ENCODE measurements at regions not wholly inside any gene's neighbourhood (a gene's known extent, or its start where the extent isn't known, plus 50 kb on each side); places are given as distances from the start of the nearest gene placed in this dataset.

GRCh38 chr12:88947486-88948043, 367.3 kb upstream of the KITLG start:
- H4K20me1 ChIP-seq (ENCODE audit: insufficient read depth), result no peaks in the 10 kb centered on the region
- peaks cover 5% of the 10 kb centered on the region; the same call in 1 of the 2 replicates for H3K9me3 ChIP-seq (ENCODE audit: insufficient read depth, low read depth)
- peaks cover 6% of the 10 kb centered on the region; the same call in 1 of the 2 replicates for H3K4me1 ChIP-seq (replicated peaks; ENCODE audit: insufficient read depth)
- no peaks in the 10 kb centered on the region for H3K9me2 ChIP-seq (ENCODE audit: insufficient read depth)
- H3K27me3 ChIP-seq (ENCODE audit: insufficient read depth, low read depth), result no peaks in the 10 kb centered on the region
- no TSS peak for BruUV-seq (replicated peaks)
- TF ChIP-seq CTCF (conservative IDR thresholded peaks at IDR 0.05) (no peak; the same call in 1 of the 2 replicates), EZH2 (IDR thresholded peaks at IDR 0.05; ENCODE audit: low read depth) (no peak)
- no peak overlapping the region for H3K4me3 ChIP-seq
- POLR2A ChIA-PET (ENCODE audit: unreplicated experiment), result no interaction called here
- no peak for DNase-seq
- H3K79me2 ChIP-seq (ENCODE audit: low read depth), result no peaks in the 10 kb centered on the region
- no peak overlapping the region for H2AFZ ChIP-seq
- no peak overlapping the region for H3K27ac ChIP-seq
- no peaks in the 10 kb centered on the region for H3F3A ChIP-seq (ENCODE audit: insufficient read depth, low read depth)
- no peaks in the 10 kb centered on the region for H3K36me3 ChIP-seq (ENCODE audit: low read depth)
- intact Hi-C loops (cut with micrococcal nuclease; ENCODE audit: unreplicated experiment), result no loop called here
- CTCF ChIA-PET, result no interaction called here
- no peak overlapping the region for H3K4me2 ChIP-seq

GRCh38 chr12:88946372-88946997, 366.2 kb upstream of the KITLG start:
- Histone ChIP-seq H3K4me3 (no peak overlapping the region), H3K27me3 (ENCODE audit: insufficient read depth, low read depth) (no peaks in the 10 kb centered on the region), H3K36me3 (ENCODE audit: low read depth) (no peaks in the 10 kb centered on the region), H3K9me3 (ENCODE audit: insufficient read depth, low read depth) (peaks cover 5% of the 10 kb centered on the region; the same call in 1 of the 2 replicates), H4K20me1 (ENCODE audit: insufficient read depth) (no peaks in the 10 kb centered on the region), H2AFZ (no peak overlapping the region), H3K79me2 (ENCODE audit: low read depth) (no peaks in the 10 kb centered on the region), H3K4me2 (no peak overlapping the region), H3K4me1 (replicated peaks; ENCODE audit: insufficient read depth) (peaks cover 6% of the 10 kb centered on the region; the same call in 1 of the 2 replicates), H3F3A (ENCODE audit: insufficient read depth, low read depth) (no peaks in the 10 kb centered on the region), H3K9me2 (ENCODE audit: insufficient read depth) (no peaks in the 10 kb centered on the region), H3K27ac (no peak overlapping the region)
- POLR2A ChIA-PET (ENCODE audit: unreplicated experiment), result interaction anchor here (0.6 kb wide), 1 partner anchor 14 kb away, joined by 3 read pairs; no protein-coding TSS in a partner anchor
- intact Hi-C loops (cut with micrococcal nuclease; ENCODE audit: unreplicated experiment), result no loop called here
- TF ChIP-seq CTCF (conservative IDR thresholded peaks at IDR 0.05) (no peak), EZH2 (IDR thresholded peaks at IDR 0.05; ENCODE audit: low read depth) (no peak)
- CTCF ChIA-PET, result no interaction called here
- no peak for DNase-seq
- no TSS peak for BruUV-seq (replicated peaks)

- Histone ChIP-seq H3K4me3 (no peak overlapping the region), H3K27ac (no peak overlapping the region), H3K4me2 (no peak overlapping the region), H3K9me2 (ENCODE audit: insufficient read depth) (no peaks in the 10 kb centered on the region), H3K36me3 (ENCODE audit: low read depth) (no peaks in the 10 kb centered on the region), H3K79me2 (ENCODE audit: low read depth) (no peaks in the 10 kb centered on the region), H4K20me1 (ENCODE audit: insufficient read depth) (no peaks in the 10 kb centered on the region), H3K27me3 (ENCODE audit: insufficient read depth, low read depth) (no peaks in the 10 kb centered on the region), H3K9me3 (ENCODE audit: insufficient read depth, low read depth) (peaks cover 5% of the 10 kb centered on the region; the same call in 1 of the 2 replicates), H3F3A (ENCODE audit: insufficient read depth, low read depth) (no peaks in the 10 kb centered on the region), H3K4me1 (replicated peaks; ENCODE audit: insufficient read depth) (peaks cover 6% of the 10 kb centered on the region; the same call in 1 of the 2 replicates), H2AFZ (no peak overlapping the region)
- ChIA-PET POLR2A (ENCODE audit: unreplicated experiment) (no interaction called here), CTCF (no interaction called here)
- intact Hi-C loops (cut with micrococcal nuclease; ENCODE audit: unreplicated experiment), result no loop called here
- no TSS peak for BruUV-seq (replicated peaks)
- DNase-seq, result no peak
- TF ChIP-seq CTCF (conservative IDR thresholded peaks at IDR 0.05) (no peak), EZH2 (IDR thresholded peaks at IDR 0.05; ENCODE audit: low read depth) (no peak)
Observed at GRCh38 chr12:88945051-88945732, 364.9 kb upstream of the KITLG start.
